Activated CD4-positive, CD25-positive, alpha-beta regulatory T cell (primary cell): ENCODE measurements at regions not wholly inside any gene's neighbourhood (a gene's known extent, or its start where the extent isn't known, plus 50 kb on each side); places are given as distances from the start of the nearest gene placed in this dataset.
"Not testable (repeated sequence)": the region's sequence is repeated elsewhere in the genome, so short reads cannot be mapped to it uniquely, and the experiment has no call there.

ENCODE experiments used
- DNase-seq, 4 experiments: peaks; one replicate each; lab custom pipeline; 2025; lab: John Stamatoyannopoulos, UW

DNA sequence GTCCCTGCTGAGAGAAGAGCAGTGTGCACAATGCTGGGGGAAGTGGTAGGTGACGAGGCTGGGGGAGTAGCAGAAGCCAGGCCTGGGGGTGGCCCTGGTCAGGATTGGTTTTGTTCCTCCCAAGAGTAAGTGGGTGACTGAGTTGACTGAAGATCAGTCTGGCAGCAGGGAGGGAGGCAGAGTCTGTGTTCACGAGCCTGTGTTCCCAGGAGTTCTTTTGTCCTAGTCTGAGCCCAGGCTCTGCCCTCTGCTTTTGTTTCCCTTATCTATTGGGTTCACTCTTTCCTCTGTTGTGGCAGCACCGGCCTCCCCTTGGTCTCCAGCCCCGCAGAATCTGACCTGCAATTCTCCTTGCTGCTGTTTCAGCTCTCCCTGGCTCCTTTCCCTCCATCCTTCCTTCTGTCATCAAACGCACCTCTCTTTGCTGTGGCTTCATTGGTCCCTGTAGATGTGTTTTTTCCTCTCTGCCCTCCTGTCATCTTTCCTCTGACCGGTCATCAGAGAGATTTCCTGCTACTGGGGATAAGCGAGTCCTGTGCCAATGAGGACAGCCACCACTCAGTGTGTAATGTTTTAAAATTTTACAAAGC is 607.4 kb downstream of the KIF4B start:
- DNase-seq, result no peak

DNA sequence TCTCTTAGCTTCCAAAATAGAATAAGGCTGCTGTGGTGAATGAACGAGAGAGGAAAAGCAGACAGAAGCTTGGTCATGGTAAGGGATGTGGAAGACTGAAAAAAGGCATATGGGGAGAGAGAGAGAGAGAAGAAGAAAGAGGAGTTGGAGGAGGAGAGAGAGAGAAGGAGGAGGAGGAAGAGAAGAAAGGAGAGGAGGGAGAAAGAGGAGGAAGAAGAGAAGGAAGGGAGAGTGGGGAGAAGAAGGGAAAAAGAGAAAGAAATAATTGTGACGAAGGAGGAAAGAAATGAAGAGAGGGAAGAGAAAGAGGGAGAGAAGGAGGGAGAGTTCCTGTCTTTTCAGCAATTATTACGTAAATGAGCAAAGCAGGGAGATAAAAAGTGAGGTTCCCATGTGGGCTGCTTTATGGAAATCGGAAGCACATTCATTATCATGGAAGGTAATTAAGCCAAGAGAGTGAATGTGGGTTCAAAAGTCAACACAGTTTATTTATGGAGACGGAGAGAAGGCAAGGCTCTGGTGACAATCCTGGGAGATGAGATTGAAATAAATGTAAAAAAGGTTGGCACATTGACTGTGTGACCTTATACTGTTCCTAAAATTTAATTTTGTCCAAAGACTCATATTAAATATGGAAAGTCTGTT is 611.2 kb downstream of the KIF4B start:
- DNase-seq, result no peak

DNA sequence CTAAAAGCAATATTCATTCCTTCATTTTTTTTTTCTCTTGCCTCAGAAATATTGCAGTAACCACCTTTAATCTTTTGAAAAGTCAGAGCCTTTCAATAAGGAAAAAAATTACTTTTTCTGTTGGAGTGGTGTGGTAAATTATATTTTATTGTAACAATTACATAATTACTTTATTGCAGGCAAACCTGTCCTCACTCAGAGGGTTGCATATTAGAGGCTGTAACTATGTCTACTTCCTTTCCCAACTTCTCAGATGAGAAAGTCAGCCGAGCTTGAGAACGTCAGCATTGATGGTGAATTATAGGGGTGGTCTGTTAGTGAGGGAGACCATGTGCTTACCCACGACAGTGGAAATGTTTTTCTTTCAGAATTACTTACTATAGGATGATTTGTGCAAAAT is 611.8 kb downstream of the KIF4B start:
- DNase-seq, result no peak

DNA sequence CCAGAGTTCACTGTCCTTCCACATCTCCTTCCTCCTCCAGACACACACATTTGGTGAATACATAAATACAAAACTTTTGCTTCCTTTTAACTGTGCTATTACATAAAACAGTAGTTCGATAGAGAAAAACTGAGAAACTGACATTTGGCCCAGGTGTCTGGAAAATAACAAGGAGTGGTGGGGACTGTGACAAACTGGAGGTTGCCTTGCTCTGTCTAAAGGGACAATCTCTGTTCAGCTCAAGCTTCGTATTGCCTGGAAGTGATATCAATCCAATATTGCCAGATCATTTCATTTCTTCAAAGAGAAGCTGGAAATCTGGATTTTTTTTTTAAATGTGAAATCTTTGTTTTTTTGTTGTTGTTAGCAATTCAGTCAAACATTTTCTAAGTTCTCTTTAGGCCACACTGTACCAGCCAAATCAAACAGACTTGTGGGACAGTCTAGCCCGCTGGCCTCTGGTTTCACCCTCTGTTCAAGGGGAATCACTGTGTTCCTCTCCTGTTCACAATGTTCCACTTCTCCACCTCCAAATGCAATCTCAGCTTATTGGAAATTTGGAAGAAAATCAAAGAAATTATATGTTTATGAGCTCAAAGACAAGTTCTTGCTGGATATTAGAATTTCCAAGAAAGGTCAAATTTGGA is 612.5 kb downstream of the KIF4B start:
- no peak for DNase-seq

DNA sequence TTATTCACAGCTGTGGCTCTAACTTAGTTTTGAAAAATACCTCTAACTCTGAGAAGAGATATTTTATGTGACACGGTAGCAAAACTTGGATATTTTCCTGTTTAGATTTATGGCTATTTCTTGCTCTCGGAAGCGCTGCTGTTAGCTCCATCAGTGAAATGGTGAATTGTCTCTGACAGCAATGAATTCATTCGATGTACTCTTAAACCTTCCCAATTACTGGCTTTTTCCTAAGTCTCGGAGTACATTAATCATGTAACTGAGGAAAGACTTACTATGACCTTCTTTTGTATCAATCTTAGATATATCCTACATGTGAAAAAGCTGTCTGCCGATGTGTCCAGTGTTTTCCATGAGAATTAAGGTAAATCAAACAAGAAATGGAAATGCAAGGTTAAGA is 613.0 kb downstream of the KIF4B start:
- no peak for DNase-seq

DNA sequence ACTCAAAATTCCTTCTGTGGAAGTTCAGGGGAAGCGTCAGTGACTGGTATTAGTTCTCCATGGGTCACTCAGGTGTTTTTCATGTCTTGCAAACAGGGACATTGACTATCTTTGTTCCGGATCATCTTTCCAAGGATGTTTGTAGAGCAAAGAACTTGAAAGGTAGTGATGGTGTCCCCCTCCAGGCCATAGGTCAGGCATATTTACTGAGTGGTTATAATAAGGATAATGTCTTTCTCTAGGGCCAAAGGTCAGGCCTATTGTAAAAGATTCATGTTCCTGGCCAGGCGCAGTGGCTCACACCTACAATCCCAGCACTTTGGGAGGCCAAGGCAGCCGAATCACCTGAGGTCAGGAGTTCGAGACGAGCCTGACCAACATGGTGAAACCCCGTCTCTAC is 614.8 kb downstream of the KIF4B start:
- DNase-seq, result no peak

DNA sequence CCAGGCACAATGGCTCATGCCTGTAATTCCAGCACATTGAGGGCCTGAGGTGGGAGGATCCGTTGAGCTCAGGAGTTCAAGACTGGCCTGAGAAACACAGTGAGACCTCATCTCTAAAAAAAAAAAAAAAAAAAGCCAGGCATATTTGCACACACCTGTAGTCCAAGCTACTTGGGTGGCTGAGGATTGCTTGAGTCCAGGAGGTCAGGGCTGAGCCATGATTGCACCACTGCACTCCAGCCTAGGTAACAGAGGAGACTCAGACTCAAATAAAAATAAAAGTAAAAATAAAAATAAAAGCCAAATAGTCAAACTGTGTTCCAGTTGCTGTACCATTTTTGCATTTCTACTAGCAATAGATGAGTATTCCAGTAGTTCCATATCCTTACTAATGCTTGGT is 616.0 kb downstream of the KIF4B start:
- DNase-seq, result no peak

DNA sequence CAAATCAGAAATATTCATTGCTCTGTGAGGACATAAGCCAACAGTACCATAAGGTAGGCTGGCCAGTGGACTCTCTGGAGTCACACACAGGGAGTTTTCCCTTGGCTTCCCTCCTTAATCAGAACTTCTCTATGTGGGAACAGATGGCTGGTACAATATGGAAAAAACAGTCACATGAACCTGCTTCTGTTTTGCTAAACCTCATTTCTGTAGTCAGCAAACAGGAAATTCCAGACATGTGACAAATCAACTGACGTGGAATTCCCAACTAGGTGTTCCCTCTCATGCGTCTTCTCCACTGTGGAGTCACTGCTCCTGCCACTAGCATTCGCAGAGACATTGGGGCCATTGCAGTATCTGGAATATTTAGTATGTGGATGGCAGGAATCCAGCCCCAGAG is 617.6 kb downstream of the KIF4B start:
- DNase-seq, result no peak

DNA sequence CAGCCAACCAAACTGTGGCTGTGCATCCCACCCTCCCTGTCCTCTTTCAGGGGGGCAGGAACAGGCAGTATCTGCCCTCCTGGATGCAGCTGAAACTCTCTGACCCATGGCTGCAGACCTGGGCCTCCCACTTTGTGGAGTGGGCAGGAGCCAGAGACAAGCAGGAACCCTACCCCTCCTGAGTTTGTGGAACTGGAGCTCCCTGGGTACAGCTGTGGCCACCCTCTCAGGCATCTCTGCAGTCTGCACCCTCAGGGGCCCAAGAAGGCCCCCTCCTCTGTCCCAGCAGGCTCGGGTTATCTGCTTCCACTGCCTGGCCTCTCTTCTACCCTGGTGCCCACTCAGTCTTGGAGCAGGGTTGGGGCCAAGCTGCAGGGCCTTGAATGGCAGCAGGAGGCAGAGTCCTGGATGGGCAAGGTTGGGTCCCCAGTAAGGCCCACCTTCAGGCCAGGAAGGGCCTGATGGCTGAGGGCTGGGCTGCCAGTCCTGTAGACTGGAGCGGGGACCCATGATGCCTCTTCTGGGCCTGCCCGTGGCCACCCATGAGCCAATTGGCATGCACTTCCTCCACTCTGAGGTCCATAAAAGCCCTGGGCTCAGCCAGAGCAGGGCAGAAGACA is 619.9 kb downstream of the KIF4B start:
- no peak for DNase-seq

DNA sequence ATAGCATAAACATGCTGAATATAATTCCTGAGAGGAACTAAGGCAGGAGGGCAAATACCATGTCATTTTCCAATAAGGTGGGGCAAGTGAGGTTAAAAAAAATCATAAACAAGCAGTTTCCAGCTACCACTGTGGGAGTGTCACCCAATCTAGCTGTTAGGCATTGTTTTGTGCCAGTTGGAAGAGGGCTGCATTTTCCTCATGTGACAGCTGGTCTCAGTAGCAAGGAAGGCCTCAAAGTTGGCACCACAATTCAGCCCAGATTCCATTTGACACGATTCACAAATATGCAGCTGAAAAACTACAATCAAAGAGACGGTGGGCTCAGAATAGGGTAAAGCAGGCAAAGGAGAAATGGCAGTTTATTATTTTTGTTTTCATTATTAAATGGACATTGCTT is 636.1 kb downstream of the KIF4B start:
- no peak for DNase-seq

DNA sequence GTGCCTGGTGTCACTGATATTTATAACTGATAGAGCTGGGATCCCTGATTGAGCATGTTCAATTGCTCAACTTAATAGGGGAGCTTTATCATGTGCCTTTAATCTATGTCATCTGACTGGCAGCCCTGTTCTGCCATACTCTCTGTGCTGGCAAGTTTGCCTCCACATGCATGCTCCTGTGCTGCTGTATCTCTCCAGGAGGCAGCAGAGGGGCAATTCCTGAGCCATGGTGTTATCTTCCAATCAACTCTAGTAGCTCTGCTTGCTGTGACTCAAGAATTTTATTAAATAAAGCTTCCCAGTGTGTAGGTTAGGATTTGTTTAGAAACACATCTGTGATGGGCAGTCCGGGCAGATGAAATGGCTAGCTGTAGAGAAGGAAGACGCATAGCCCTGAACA is 642.0 kb downstream of the KIF4B start:
- no peak for DNase-seq

DNA sequence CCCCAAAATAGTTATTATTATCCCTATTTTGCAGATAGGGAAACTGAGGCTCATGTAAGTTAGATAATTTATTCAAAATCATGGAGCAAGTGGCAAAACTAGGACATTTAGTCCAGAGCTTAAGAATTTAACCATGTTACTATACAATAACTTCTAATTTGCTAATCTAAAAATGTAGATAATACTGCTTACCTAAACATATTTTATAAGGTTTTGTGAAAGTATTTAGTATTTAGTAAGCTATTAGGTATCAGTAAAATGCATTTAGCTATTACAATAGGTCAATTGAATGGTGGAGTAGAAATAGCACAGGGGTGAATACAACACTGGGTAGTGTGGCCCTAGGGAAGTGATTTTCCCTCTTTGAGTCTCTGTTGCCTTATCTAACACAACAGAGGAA is 648.3 kb downstream of the KIF4B start:
- no peak for DNase-seq

DNA sequence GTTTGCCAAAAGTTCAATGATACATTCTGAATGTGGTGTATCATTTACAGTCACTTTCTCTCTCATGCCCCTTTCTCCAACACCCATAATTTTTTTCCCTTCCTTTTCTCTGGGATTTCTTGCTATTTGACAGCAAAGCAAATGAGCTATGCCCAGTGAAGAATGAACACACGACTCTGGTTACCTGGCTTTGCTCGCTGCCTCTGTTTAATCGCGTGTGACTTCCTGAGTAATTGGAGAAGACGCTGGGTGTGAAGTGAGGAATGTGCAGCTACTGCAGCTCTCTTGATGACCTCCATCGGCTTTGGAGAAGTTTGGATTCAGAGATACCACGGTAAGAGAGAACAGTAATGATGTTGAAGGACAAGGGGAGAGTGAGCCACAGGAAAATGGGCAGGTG is 651.8 kb downstream of the KIF4B start:
- DNase-seq, result no peak

DNA sequence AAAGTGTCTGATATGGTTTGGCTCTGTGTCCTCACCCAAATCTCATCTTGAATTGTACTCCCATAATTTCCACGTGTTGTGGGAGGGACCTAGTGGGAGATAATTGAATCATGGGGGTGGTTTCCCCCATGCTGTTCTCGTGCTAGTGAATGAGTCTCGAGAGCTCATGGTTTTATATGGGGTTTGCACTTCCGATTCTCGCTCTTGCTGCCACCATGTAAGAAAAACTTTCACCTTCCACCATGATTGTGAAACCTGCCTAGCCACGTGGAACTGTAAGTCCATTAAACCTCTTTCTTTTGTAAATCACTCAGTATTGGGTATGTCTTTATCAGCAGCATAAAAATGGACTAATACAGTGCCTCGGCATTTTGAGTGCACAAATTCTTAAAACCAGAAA is 655.0 kb upstream of the SGCD start:
- DNase-seq, result not testable (repeated sequence)

DNA sequence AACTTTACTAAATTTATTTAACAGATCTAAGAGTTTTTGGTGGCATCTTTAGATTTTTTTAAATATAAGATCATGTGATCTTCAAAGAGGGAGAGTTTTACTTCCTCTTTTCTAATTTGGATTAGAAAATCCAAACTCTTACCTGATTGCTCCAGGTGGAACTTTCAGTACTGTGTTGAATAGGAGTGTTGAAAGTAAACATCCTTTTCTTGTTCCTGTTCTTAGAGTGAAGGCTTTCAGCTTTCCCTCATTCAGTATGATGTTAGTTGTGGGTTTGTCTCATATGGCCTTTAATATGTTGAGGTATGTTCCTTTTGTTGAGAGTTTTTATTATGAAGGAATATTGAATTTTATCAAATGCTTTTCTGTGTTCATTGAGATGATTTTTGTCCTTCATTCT is 650.0 kb upstream of the SGCD start:
- no peak for DNase-seq

DNA sequence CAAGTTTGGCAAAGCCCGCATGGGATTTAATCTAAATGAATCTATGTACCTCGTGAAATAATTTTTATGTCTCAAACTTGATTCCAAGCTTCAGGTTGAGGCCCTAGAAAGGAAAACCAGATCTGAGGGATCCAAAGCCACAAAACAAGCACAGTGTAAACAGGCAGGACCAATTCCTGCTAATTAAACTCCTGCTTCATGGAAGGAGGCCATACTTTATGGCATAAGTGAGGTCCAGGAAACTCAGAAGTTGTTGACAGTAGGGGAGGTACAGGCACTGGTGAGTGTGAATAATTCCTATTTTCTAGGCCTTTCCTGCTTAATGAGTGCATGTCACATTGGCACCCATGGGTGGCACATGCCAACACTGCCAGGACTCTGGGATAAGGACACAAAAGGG is 648.6 kb upstream of the SGCD start:
- DNase-seq, result no peak

DNA sequence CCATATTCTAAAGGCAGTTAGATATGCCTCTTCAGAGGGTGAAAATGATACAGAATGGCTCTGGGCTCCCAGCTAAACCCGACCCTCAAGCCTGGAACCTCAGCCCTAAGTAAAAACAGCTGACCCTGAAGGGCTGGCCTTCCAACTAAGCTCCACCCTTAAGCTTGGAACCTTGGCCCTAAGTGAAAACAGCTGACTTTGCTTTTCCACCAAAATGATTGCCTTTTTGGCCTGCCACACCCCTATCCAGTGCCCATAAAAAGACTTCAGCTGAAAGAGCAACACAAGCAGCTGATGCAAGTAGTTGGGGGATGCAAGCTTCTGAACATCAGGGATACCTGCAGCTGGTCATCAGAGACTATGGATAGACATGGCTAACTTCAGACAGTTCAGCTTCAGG is 647.4 kb upstream of the SGCD start:
- DNase-seq, result no peak

DNA sequence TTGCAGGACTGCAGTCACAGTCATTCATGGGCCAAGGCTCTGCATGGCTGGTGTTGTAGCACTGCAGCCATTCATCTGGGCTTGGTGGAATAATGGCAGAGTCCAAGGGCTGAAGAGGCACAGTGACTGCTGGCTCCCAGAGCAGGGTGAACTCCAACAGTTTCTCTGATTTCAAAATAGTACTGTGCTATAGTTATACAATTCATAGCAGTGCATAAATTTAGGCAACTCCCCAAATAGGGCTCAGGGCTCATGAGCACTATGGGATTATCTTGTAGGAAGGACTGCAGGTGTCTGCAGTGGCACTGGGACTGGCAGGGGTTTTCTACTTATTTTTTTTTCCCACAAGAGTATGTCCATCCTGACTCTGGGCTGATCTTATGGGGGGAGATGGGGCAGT is 642.5 kb upstream of the SGCD start:
- no peak for DNase-seq

DNA sequence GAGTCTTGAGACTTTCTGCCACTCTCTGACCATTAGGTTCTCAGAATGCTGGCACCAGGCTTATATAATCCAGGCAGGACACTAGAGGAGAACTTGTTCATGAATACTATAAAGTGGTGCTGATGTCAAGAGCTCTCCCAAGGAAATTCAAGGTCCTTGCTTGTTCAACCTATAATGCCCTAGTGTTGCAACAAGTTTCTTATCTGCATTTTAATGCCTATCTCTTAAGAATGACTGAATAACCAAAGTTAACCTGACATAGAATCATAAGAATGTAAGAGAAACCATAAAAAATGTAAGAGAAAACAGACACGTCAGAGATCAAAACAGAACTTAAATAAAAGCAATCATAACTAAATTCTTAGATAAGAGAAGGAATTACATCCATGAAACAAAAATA is 640.8 kb upstream of the SGCD start:
- DNase-seq, result no peak

DNA sequence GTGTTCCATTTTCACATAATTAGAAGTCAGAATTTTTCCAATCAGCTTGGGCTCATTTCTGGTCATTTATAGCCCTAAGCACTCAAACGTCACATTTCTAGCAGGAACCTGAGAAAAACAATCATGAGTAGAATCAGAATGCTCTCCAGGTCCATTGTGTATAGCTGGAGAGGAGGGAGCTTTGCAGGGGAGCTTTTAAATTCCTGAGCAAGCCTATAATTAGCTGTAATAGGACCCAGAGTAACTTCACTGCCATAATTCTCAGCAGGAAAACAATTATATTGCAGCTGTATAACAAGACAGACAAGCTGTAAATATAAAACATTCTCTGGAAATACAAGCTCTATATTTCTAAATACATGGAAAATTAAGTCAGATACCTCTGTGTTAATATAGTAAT is 637.6 kb upstream of the SGCD start:
- no peak for DNase-seq

DNA sequence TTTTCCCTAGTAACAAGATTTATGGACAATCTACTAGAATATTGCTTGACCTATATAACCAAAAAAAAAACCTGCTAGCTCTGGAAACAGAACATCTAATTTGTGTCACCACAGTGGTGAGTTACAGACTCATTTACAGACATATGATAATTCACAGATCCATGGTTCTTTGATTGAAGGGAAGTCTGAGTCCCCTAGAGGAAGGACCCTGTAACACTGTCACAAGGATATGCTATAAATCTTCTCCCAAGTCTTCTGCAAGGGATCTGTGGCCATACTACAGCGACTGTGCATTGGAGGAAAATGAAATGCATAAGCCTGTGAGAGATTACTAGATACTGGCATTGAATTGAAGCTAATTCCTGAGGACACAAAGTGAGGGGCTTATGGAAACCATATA is 630.6 kb upstream of the SGCD start:
- no peak for DNase-seq

DNA sequence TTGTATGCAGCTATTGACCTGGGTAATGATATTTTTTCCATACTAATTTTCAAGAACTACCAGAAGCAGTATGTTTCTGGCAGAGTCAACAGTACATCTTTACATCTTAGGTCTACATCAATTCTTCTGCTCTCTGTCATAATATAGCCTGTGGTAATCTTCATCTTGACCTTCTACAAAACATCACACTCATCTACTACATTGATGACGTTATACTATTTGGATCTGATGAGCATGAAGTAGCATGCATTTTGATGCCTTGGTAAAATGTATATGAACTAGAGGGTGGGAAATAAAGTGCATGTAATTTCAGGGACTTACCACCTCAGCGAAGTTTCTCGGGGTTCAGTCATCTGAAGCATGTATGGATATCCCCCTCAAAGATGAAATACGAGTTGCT is 629.7 kb upstream of the SGCD start:
- DNase-seq, result no peak

DNA sequence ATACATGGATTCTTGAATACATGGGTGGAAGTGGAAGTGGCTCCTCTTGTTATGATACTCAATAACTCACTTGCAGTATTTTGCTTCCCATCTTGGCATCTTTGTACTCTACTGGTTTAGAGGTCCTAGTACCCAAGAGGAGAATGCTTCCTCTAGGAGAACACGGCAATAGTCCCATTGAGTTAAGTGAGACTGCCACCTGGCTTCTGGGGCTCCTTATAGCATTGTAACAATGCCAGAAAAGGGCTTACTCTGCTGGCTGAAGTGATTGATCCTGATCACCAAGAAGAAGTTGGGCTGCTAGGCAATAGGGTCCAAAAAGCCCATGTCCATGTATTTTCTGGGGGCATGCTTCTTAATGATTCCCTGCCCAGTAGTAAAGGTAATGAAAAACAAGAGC is 627.6 kb upstream of the SGCD start:
- no peak for DNase-seq

DNA sequence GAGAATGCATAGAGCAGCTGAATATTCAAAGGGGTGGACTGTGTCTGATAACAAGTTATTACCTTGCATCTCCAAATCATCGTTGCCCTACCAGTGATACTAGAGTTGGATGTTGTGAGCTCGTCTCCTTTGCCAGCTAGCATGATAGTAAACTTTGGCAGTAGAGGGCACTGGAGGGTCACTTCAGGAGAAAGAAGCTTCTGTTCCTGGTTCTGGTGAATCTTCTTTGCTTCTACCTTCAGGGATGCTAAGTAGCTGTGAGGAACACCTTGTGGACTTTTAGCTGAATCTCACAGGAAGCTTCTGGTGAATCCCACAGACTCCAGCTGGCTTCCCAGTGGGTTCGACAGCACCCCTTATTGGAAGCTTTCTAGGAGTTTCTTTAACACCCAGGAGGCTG is 626.6 kb upstream of the SGCD start:
- no peak for DNase-seq
